GM21737 (cell line): ENCODE measurements at regions not wholly inside any gene's neighbourhood (a gene's known extent, or its start where the extent isn't known, plus 50 kb on each side); places are given as distances from the start of the nearest gene placed in this dataset.
A peak's percentile ranks its signal among the peaks of the same experiment; 100 is the strongest.

Experiments used
- ATAC-seq: cut with Tn5 transposase; IDR thresholded peaks from one replicate; pipeline ENCODE4 v1.9.1; 2021; ENCODE audit warnings: mild to moderate bottlenecking, moderate library complexity; ENCODE audit not compliant: unreplicated experiment

GRCh38 chr10:113320211-113320610, 232.6 kb upstream of the HABP2 start:
- no peak for ATAC-seq

DNA sequence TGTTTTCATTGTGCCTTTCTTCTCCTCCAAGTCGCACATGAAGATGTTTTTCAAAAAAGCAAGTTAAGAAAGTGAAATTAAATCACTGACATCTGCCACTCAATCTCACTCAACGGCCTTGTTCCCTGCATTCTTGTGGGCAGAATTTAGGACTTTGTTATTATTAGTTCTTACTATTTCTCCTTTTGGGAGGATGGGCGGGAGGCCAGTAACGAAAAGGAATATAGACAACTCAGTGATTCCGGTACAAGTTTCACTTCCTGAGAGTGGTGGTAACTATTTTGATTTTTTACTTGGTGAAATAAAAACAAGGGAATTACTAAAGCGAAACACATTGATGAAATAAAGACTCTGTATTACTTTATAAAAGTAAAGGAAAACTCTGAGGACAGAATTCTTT, 231.9 kb upstream of the HABP2 start:
- ATAC-seq, result no peak

- ATAC-seq, result no peak
Observed at GRCh38 chr10:113322843-113323242, 230.0 kb upstream of the HABP2 start.

DNA sequence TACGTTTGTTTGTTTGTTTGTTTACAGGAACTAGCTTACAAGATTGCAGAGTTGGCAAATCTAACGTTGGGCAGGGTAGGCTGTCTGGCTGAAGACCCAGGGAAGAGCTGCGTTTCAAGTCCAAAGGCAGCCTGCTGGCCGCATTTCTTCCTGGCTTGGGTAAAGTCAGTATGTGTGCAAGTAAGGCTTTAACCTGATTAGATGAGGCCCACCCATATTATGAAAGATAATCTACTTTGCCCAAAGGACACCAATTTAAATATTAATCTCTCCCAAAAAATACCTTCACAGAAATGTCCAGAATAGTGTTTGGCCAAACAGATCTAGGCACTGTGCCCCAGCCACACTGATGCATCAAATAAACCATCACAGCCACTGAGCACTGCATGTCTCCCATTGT, 228.9 kb upstream of the HABP2 start:
- no peak for ATAC-seq

DNA sequence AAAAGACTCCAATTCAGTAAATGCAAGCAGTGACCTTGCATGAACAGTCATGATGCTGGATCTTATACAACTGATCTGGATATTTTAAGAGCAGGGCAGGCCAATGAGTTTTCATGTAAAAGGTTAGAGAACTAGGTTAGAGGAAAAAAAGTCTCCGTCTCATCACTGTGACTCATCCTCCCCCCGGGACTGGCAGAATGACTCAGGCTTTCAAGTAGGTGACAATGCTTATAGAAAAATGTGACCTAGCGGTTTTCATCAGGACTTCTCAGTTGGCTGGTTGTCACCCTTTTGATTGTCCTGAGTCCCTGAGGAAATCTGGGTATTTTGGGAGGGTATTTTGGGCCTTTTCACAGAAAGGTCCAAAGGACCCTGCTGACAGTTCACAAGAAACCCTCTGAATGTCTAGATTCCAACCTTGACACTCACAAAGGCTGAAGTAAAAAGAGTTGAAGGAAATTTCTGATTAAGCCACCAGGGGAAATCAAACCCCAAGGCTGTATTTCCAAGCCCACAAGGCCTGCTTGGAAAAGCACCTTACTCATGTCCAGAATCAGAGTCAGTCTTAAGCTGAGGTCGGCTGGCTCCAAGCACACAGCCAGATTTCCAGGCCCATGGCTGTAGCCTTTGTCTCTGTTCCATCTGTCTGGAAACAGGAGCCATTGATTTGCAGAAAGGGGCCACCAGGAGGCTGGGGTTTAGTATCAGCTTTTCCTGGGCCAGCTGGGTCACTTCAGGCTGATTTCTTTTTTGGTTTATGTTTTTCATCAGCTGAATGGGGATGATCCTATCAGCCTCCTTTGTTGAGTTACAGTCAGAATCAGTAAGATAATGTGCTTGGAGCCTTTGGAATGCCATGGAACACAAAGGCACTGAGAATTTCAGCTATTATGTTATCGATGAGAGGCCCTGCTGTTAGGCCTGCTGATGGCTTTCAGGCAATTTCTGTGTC, 226.4 kb upstream of the HABP2 start:
- ATAC-seq, result peak; percentile 87

- ATAC-seq, result no peak
Observed at GRCh38 chr10:113329121-113329596, 223.7 kb upstream of the HABP2 start.

GRCh38 chr10:113331961-113332360, 220.9 kb upstream of the HABP2 start:
- ATAC-seq, result no peak

GRCh38 chr10:113333313-113333712, 219.5 kb upstream of the HABP2 start:
- no peak for ATAC-seq

GRCh38 chr10:113335592-113335991, 217.3 kb upstream of the HABP2 start:
- no peak for ATAC-seq

DNA sequence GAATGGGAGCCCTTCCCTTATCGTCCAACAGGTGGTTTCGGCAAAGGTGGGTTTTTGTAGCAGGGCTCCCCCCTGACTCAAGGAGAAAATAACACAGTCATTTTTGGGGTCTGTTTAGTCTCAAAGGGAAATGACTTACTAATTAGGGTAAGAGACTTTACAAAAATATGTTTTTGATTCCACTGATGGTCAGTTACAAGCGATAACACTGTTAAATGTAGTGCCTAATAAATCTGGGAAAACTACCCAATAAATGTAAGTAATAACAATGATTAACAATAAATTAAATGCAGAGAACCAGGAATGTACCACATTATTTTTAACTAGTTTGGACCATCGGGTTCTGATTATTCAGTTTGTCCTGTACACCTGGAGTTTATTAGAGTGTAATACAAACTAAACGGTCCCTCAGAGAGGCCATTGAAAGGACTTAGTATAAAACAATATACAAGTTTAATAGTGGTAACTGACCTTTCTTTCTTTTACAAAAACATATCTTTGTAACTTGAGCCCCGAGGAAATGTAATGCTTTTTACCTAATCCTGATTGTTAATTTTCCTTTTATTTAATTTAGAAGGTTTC, 216.2 kb upstream of the HABP2 start:
- ATAC-seq, result no peak

- no peak for ATAC-seq
Observed at GRCh38 chr10:113337142-113337541, 215.7 kb upstream of the HABP2 start.

DNA sequence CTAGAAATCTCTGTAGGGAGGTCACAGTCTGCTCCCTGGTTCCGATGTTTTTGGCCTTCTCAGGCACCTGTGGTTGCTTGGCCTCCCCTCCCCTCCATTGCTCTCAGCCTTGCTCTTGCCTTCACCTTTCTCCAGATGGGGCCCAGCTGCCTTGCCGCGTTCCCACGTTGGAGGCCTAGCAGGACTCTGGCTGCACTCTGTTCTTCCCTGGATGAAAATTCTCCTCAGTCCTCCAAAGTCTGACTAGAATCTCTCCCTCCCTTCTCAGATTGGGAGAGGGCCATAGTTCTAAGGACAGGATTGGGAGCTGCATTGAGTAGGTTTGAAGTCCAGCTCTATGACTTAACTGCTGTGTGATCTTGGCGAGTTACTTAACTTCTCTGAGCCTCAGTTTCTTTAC, 213.7 kb upstream of the HABP2 start:
- ATAC-seq, result no peak

- no peak for ATAC-seq
Observed at GRCh38 chr10:113340282-113340681, 212.6 kb upstream of the HABP2 start.

DNA sequence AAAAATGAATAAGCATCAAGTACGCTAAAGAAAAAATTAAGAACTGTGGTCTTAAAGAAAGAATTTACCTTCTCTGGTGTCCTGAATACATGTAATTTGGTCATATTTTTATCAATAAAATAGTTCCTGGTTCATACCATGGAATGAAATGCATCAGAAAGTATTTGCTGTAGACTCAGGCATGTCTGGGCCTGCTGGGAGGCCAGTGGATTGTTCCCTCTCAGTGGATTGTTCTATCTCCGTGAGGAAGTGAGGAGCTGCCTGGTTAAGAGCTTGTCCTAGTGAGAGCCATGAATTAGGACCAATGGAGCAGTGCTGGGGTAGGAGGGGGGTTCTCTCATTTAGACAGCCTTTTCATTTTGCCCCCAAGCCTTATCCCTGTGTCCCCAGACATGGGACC, 211.7 kb upstream of the HABP2 start:
- no peak for ATAC-seq

DNA sequence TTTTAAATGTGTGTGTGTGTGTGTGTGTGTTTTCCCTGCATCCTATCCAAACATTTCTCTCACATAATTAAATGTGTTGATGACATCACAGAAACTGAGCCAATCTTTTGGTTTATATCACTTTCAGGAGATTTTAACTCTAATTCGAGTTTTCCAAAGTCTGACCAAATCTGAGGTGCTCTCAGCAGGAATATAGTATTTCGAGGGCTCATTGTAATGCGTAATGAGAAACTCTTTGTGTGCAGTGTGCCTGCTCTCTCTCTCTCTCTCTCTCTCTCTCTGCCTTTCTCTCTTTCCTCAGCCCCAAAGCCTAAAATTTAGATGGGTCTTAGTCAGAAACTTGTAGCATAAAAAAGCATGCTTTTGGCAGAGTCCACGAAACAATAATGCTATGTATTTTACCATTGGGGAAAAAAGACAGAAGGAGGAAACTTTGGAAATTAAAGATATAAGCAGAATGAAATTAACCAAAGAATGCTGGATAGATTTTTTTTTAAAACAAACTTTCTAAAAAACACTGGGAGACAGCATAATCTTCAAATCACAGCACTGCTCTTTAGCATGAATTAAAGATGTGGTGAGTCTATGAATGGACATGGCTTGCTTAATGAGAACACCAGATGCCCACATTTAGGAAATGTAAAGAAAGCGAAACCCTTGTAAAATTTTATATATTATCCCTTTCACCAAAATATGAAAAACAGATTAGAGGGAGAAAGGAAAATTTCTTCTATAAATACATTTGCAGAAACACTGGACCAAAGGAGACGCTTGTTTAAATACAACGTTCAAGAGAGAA, 206.8 kb upstream of the HABP2 start:
- no peak for ATAC-seq

DNA sequence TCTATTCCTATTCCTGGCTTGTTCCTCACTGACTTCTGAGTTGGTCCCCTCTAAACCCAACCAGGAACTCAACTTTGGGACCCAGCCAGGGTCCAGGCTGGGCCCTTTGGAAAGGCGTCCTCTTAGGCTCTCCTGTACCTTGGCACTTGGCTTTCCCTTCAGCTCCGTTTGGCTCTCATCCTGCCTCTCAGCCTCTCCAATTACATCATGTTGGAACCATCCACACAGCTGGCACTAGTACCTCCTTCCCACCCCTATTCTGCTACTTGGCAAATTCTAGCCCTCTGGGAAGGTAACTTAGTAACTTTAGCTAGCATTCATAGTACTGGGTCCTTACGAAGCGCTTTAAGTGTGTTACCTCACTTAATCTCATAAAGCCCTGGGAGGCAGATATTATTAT, 205.3 kb upstream of the HABP2 start:
- no peak for ATAC-seq

DNA sequence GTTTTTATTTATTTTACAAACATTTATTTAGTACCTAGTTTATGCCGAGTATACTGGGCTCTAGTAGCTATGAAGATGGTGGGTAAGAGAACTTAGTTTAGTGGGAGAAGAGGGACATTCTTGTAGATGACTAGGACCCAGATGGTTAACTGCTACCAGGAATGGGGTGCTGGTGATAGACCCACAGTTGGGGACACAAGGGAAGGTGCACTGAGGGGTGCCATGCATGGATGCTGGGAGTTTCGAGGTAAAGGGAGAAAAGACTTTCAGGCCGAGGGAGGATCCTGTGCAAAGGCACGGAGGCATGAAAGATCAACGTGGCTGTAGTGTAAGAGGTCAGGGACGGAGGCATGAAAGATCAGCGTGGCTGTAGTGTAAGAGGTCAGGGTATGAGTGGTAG, 204.2 kb upstream of the HABP2 start:
- no peak for ATAC-seq

GRCh38 chr10:113350311-113351040, 202.4 kb upstream of the HABP2 start:
- ATAC-seq, result no peak

- no peak for ATAC-seq
Observed at GRCh38 chr10:113354711-113355110, 198.1 kb upstream of the HABP2 start.

GRCh38 chr10:113356794-113357680, 195.8 kb upstream of the HABP2 start:
- no peak for ATAC-seq
